GM18502 (cell line): ENCODE measurements at regions not wholly inside any gene's neighbourhood (a gene's known extent, or its start where the extent isn't known, plus 50 kb on each side); places are given as distances from the start of the nearest gene placed in this dataset.

Source experiments
- ATAC-seq: cut with Tn5 transposase; IDR thresholded peaks from one replicate; pipeline ENCODE4 v1.9.1; 2021; ENCODE audit warnings: mild to moderate bottlenecking; ENCODE audit not compliant: unreplicated experiment, poor library complexity

DNA sequence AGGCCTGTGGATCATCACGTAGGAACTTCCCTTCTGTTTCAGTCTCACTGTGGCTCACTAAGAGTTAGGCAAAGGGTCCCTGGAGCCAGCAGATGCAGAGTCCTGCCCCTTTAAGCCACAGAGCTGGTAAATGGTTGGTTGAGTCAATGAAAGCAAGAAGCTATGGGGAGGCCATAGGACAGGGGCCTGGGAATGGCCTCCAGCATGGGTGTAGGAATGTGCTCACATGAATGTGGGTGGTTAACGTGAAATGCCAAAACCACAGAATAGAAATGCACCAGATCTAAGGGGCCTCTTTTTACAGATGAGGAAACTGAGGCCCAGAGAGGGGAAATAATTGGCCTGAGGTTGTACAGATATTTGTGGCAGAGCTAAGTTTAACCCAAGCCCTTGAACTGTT lies 150.3 kb downstream of the TLE3 start:
- no peak for ATAC-seq

DNA sequence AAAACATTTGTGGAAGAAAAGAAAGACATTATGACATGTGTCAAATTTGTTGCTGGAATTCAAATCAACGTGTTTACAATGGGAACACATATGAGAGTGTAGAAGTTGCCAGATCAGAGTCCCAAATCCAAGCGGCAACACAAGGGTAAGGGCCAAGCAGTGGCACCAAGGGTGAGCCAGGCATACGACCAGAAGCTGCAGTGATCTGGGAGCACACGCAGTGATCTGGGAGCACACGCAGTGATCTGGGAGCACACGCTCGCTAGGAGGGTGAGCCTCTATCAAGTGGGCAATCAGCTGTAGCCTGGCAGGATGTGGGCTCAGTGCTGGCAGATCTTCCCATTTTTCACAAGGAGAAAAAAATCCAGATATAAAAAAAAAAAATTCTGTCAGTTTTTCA lies 148.2 kb downstream of the TLE3 start:
- ATAC-seq = no peak

DNA sequence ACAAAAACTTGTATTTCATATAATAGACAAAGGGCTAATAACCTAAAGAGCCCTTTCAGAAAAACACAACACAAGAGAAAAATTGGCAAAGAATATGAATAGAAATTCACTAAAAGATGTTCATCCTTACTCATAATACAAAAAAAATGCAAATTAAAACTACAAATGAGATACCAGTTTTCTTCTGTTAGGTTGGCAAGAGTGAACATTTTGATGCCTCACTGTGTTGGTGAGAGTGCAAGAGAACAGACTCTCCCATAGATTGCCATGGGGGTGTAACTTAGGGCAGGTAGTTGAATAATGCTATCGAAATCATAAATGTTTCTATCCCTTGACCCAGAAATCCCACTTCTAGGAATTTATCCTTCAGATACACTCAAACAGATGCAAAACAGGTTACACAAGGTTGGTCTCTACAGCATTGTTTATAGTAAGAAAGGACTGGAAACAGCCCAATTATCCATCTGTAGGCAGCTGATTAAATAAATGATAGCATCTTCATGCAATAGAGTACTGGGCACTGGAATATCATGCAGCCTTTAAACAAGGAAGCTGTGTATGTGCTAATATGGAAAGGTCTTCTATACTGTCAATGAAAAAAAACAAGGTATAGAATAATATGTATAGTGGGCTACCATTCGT lies 146.3 kb downstream of the TLE3 start:
- ATAC-seq = no peak

DNA sequence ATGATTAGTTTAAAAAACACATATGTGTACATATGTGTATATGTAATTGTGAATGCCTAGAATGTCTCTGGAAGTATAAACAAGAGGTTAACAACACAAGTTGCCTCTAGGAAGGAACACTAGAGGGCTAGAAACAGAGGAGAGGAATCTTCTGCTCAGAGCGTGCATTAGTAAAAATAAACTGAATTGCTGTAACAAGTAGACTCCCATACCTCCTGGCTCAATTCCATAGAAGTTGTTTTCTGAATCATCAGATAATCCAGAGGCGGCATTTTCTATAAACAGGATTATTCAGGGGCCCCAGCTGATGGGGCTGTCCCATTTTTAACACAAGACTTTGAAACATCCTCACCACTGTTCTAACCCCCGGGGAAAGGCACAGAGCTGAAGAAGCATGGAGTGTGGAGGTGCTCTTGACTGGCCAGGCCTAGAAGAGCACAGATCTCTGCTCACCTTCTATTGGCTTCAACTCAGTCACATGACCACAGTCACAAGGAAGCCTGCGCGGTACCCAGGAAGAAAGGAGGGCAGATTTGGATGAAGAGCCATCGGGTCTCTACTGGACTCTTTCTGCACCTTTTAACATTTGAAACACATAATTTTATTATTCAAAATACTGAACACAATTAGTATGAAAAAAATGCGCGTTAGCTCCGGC lies 145.7 kb downstream of the TLE3 start:
- no peak for ATAC-seq

DNA sequence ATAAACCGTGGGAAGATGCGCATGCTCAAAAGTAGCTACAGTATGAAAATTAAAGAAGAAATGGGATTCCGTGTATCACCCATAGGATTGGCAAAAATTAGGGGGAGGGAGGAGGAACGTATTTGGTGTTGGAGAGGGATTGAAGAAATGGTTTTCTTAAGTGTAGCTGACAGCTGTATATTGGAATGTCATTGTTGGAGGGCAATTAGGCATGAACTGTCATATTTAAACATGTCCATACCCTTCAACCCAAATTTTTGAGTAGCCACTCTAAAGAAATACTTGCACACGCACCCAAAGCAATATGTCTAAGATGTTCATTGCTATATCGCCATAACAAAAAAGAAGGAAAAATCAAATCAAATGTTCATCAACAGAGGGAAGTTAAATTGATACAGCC lies 144.7 kb downstream of the TLE3 start:
- no peak for ATAC-seq

DNA sequence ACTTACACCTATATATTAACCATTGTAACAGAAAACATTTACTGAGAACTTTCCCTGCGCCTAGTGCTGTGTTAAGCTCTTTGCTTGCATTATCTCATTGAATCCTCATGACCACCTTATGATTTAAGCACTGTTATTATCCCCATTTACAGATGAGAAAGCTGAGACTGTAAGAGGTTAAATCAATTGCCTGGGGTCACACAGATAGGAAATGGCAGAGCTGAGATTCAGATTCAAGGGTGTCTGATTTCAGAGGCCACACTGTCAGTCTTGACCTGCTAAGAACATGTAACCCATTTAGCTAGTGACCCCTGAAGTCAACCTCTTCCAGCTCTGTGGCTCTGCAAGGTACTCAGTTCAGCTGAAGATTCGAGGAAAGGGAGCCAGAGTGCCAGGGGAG lies 143.9 kb downstream of the TLE3 start:
- no peak for ATAC-seq

DNA sequence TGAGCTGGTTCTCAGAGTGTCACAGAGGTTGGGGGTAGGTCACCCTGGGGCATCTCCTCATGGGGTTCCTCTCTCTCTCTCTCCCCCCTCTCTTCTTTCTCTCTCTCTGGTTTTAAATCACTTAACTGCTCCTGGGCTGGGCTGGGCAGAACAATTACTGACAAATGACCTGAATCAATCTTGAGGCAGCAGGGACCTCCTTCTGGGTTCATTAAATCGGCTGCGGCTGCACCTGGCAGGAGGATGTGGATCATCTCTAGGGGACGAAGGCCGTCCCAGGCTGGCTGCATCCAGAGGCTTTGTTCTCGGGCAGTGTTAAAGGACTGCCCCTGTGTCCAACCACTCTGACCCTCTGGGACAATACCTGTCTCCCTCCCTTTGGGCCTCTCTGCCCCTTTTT lies 143.1 kb downstream of the TLE3 start:
- ATAC-seq = no peak

DNA sequence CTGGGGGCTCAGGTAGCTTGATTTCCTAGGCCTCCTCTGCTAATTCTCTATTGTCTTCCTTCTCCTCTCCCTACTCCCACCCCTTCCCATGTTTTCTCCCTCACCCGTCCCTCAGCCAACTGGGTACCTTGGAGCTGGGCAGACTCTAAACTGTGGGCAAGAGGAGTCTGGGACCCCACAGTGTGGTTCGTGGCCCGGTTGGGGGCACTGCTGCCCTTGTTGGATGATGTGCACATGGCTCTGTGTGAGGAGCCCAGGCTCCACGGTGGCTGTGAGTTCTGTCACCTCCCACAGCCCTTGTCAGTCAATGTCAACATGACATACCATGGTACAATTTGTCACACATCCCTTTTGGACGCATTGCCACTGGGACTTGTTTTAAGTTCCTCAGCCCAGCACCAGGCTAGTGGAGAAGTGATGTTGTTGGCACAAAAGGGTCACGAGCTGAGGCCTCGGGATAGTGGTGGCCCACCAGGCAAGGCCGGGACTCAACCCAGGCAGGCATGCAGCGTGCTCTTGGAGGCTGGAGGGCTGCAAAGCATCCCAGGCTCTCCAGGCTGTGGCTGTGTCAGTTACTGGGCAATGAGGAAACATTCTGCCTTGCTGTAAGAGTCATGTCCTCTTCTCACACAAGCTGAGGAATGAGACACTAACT lies 142.3 kb downstream of the TLE3 start:
- no peak for ATAC-seq

DNA sequence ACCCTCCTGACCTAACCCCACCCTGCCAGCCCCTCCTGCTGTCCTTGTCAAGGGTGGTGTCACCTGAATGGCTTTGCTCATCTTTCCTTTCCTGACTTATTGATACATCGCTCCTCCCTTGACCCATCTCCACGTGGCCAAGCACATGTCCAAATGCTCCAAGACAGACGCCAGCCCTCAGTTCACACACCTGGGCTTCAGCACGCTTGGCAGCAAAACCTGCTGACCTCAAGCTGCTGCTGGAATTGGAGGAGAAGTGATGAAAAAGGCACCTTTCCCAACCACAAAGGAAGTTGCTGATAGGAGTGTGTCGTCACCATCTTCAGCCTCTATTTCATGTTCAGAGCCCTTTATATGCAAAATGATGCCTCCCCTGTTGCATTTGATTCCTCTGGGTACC lies 141.3 kb downstream of the TLE3 start:
- ATAC-seq = no peak

DNA sequence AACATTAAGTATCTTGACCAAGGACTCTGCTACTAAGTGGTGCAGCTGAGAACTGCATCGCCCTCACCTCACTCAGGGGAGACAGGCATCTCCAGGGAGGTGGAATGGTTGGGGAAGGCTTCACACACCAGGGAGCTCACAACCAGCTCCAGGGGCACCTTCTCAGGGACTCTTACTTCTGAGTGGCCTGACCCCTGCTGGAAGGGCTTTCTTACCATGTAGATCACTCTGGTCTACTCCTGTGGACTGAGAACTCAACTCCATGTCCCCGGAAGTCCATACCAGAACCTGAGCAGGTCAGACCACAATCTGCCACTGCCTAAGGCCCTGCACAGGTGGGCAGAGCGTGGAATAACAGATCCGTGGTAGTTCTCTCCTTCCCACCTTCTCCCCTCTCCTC lies 140.5 kb downstream of the TLE3 start:
- no peak for ATAC-seq

DNA sequence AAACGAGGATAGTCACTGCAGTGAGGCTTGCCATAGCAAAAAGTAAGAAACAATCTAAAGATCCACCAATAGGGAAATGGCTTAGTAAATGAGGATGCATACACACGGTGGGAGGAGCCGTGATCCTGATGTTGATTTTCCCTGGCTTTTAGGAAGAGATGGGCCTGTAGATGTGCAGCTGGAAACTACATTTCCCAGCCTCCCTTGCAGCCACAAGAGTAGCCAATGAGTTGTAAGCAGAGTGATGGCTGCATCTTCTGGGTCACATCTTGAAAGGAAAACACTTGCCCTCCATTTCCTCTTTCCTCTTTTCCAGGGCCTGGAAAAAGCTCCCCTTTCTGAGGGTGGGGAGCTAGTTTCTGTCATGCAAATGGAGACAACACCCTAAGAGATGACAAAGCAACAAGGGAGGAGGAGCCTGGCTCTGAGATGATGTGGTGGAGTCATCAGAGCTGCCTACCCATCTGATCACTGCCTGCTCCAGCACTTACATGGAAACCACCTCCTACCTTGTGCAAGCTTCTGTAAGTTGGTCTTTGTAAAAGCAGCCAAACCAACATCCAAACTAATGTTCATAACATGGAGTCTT lies 139.1 kb downstream of the TLE3 start:
- ATAC-seq = no peak

DNA sequence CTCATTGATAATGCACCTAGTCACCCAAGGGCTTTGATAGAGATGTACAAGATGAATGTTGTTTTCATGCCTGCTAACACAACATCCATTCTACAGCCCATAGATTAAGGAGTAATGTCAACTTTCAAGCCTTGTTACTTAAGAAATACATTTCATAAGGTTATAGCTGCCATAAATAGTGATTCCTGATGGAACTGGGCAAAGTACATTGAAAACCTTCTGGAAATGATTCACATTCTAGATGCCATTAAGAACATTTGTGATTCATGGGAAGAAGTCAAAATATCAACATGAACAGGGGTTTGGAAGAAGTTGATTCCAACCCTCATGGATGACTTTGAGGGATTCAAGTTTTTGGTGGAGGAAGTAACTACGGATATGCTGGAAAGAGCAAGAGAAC lies 135.2 kb downstream of the TLE3 start:
- ATAC-seq = no peak

DNA sequence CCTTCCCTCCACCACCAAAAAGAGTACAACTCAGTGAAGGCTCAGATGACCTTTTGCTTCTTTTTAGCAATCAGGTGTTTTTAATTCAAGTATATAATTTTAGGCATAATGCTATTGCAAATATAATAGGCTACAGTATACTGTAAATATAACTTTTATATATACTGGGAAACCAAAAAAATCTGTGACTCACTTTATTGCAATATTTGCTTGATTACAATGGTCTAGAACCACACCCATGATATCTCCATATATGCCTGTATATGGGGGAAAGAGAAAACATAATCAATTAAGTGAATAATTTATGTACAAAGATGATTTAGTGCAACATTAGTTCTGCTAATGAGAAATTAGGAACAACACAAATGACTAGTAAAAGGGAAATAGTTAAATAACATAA lies 134.3 kb downstream of the TLE3 start:
- ATAC-seq = no peak

DNA sequence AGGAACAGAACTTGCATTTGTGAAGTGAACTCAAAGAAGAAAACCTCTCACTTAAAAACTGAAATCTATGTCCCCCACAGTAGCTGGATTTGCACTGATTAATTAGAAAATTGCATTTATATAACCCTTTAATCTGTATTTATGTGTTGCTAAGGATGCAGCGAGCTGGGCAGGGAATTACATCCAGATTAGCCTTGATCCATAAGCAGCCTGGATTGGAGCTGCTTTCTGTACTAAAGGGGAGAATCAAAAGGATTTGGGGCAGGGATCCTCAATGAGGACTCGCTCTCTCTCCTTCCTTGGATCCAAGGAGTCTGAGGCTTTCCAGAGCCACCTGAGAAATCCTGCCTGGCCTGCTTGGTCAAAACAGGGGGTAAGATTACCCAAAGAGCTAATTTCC lies 125.9 kb downstream of the TLE3 start:
- no peak for ATAC-seq

DNA sequence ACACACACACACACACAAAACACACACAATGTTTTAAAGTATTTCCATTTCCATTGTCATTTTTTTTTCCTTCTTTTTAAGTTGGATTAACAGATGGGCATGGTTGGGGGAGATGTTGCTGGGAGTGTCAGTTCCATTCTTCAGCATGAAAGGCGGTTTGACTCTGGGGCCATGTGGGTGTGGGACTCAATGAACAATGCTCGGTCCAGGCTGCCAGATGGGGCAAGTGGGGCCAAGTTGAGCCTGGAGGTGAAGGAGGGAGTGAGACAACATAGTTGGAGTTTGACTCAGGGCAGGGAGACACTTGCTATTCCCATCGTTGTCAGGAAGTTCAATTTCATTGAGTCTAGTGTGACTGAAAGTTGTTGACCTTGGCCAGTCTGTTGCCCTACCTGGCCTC lies 125.3 kb downstream of the TLE3 start:
- ATAC-seq = no peak

DNA sequence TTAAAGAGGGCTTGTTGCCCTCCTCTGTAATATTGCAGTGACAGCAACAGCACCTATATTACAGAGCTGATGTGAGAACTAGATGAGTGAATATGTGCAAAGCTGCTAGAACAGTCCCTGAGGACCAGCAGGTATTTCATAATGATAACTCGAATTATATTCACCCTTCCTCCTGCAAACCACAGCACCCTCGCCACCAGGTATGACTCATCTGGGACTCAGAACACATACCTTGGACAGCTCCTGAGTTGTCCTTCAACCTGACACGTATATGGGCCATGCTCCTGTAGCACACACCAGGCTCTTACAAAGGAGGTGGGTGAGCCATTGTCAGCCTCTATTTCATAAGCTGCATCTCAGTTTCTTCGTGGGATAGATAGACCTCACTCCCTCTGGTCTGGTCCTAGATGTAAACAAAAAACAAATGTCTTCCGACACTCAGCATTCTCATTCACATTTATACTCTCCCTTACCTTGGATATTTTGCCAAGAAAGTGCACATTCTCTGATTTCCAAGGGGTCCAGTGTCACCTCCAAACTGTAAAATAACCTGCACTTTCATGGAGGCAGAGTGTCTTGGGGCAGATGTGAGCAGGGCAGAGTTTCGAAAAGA lies 124.5 kb downstream of the TLE3 start:
- ATAC-seq = no peak

DNA sequence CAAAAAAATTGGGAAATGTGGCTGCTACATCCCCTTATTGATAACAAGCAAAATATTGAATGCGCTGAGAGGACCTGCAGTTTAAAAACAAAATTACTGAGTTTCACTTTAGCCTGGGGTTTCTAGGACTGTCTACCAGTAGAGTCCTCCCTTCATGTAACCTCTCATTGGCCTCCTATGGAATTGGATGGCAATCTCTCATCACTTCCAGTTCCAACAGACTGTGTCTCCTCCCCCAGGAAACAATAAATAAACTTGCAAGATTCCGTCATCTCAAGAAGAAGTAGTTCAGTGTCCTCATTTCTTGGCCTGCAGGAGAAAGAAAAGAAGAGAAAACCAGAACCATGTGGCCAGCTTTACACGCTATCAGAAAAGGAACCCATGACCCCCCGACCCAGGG lies 123.8 kb downstream of the TLE3 start:
- ATAC-seq = no peak

DNA sequence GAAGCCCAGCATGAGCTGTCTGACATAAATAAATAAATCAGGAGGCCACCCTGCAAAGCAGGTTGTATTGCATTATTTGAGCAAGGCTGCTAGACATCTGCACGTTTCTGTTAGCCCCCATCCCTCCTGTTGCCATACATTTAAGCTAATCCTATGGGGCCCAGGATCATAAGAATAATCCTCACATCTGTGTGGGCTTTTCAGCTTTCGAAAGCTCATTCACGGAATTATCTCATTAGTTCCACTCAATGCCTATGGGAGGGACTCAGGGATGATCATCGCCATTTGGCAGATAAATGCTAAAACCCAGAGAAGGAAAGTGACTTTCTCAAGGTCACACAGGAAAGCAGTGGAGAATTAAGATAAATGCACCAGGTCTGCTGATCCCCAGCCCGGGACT lies 123.4 kb downstream of the TLE3 start:
- ATAC-seq = no peak

DNA sequence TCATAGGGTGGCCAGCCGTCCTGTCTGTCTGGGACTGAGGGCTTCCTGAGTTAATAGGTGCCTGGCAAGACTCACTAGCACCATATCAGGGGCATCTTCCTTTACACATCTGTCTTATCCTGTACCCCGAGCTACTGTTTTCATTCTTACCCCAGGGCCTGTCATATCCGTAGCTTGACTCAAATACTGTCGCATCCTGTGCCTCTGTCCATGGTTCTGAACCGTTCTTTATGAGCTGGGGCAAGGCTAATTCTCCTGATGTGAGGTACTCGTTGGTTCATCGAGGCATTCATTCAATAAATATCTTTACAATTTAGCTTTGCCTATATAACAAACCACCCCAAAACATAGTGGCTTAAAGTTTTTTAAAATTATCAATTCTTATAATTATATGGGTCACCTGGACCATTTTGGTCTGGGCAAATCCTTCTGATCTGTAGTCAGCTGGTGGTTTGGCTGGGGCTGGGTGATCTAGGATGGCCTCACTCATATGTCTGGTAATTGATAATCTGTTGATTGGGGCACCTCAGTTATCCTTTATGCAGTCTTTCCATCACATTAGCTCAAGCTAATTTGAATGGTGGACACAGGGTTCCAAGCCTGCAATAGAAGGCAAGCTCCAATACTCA lies 121.2 kb downstream of the TLE3 start:
- no peak for ATAC-seq

DNA sequence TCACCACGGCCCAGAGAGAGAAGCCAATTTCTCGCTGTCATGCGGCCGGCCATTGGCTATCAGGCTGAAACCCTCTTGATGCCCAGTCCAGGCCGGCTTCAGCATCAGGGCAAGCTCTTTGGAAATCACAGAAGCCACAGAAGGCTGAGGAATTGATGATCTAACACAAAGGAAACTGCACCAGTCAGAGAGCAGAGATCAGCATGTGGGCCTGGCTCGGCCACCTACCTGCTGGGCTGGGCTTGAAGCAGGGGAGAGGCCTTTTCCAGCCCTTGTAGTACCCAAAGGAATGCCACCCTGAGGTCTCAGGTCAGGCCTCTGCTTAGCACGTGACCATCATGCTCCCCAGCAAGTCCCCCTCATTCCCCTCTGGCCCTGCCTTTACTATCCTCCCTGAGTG lies 119.1 kb downstream of the TLE3 start:
- no peak for ATAC-seq

DNA sequence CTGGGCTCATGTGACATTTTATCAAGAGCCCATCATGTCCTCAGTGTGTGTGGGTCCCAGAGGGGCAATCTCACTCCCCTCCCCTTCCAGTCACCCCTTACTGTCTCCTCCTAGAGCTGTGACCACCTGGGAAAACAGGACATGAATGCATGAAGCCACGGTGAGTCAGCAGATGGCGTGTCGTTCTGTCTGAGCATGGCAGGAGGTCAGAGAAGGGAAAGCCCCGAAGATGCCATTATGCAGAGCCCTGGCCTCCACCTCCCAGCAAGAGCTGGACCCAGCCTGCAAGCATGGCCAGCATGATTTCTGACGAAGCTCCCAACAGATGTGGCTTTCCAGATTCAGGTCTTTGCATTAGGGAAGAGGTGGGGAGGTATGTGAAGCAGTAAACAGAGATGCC lies 118.5 kb downstream of the TLE3 start:
- ATAC-seq = peak; percentile 63
